ENCODE measurements at regions not wholly inside any gene's neighbourhood (a gene's known extent, or its start where the extent isn't known, plus 50 kb on each side); places are given as distances from the start of the nearest gene placed in this dataset.

DNA sequence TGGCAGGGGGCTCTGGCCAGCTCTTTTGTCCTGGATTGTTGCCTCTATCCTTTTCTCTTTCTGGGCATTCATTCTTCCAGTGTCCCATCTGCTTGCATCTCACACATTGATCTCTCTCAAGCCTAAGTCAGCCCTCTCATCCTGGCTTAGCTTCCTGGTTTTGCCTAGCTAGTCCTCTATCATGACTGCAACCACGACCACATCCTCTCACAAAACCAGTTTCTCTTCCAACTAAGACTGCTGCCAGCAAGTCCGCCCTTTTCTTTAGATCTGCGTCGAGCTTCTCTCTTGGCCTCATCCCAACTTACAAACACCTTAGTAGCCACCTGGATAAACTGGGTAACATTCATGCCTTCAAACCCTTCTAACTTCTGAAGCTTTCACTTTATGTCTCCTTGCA is 212.2 kb upstream of the HTR2A start:
- Histone ChIP-seq H3K27ac (ENCODE audit: low read length) (no peak overlapping the region), H3K4me1 (ENCODE audit: control insufficient read depth, low read depth, low read length) (peaks cover 27% of the 10 kb centered on the region), H3K27me3 (ENCODE audit: control insufficient read depth, insufficient read depth, low read length) (no peaks in the 10 kb centered on the region), H3K9me3 (ENCODE audit: control insufficient read depth, low read depth, low read length) (no peaks in the 10 kb centered on the region), H3K4me3 (ENCODE audit: low read length) (no peak overlapping the region), H3K9ac (ENCODE audit: low read length) (no peak overlapping the region), H3K36me3 (ENCODE audit: control insufficient read depth, low read depth, low read length) (no peaks in the 10 kb centered on the region)

DNA sequence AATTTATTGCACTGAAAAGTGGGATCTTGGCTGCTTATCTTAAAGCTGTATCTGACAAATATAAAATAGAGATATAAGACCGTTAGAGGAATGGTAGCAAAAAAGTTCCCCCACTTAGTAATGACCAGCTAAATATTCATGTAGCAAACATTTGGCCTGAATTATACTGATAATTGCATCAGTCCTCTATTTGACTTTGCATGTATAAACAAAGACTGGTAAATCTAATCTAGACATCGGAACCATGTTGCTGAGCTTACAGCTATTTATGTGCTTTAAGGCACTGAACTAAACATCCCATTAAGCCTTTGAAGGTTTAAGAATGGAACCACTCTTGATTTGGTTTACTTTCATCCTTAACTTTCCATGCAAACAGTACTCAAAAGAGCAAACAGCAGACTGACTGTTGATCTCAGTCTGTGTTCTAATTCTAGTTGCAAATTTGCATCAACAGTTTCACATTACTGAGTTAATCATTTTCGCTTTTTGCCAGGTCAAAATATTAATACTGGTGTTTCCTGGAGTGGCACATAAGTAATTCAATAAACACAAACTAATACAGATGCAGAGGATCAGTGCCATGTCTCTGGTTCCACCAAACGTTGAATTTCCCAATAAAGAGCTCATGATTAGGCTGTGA is 203.5 kb upstream of the HTR2A start:
- Histone ChIP-seq H3K4me1 (ENCODE audit: control insufficient read depth, low read depth, low read length) (peaks cover 4% of the 10 kb centered on the region), H3K27me3 (ENCODE audit: control insufficient read depth, insufficient read depth, low read length) (no peaks in the 10 kb centered on the region), H3K9me3 (ENCODE audit: control insufficient read depth, low read depth, low read length) (no peaks in the 10 kb centered on the region), H3K36me3 (ENCODE audit: control insufficient read depth, low read depth, low read length) (no peaks in the 10 kb centered on the region), H3K4me3 (ENCODE audit: low read length) (no peak overlapping the region), H3K27ac (ENCODE audit: low read length) (no peak overlapping the region), H3K9ac (ENCODE audit: low read length) (no peak overlapping the region)

DNA sequence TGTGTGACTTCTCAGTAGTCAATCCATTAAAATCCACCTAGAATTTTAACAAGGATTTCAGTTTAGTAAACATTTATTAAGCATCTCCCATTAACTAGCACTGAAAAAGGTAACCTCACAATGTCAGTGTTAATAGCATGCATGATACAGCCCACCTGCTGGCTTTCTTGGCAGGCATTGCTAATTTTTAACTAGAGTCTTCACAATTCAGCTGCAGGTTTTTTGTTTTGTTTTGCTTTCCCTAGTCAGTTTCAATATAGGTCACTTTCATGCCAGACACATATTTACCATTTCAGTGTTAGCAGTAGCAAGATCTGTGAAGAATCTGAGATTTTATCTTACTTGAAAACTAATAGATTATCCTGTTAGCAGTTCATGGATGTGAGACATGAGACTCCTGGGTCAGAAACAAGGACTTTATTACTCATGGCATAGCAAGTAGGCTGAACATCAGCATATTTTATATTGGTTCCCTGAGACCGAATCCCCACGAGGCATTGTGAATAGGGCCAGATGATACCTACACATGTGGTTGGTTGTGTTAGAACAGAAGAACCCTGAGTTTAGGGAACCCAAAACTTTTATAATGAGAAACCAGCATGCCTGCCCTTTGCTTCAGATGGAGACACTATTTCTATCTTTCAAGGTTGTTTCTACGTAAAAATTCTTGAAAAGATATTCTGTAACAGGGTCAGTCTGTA is 198.0 kb upstream of the HTR2A start:
- H3K4me1 ChIP-seq (ENCODE audit: control insufficient read depth, low read depth, low read length), result peaks cover 11% of the 10 kb centered on the region
- no peak overlapping the region for H3K27ac ChIP-seq (ENCODE audit: low read length)
- H3K27me3 ChIP-seq (ENCODE audit: control insufficient read depth, insufficient read depth, low read length), result no peaks in the 10 kb centered on the region
- H3K36me3 ChIP-seq (ENCODE audit: control insufficient read depth, low read depth, low read length), result no peaks in the 10 kb centered on the region
- no peak overlapping the region for H3K9ac ChIP-seq (ENCODE audit: low read length)
- no peaks in the 10 kb centered on the region for H3K9me3 ChIP-seq (ENCODE audit: control insufficient read depth, low read depth, low read length)
- no peak overlapping the region for H3K4me3 ChIP-seq (ENCODE audit: low read length)

DNA sequence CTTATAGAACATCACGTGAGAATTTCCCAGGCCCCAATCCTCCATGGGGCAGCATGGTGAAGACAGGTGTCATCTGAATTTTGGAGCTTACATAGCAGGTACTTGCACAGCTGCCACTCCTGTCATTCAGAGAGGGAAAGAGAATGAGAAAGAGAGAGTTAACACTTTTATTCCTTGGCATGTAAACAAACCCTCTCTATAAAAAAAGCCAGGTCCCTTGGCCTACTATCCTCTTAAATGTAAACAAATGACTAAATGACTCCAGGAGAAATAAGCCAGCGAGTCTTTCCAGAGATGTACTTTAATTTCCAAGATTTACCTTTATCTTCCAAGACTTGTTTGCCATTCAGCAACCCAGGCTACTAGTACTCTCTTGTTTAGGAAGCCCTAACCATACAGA is 195.3 kb upstream of the HTR2A start:
- Histone ChIP-seq H3K9me3 (ENCODE audit: control insufficient read depth, low read depth, low read length) (no peaks in the 10 kb centered on the region), H3K4me3 (ENCODE audit: low read length) (no peak overlapping the region), H3K4me1 (ENCODE audit: control insufficient read depth, low read depth, low read length) (peaks cover 10% of the 10 kb centered on the region), H3K9ac (ENCODE audit: low read length) (no peak overlapping the region), H3K36me3 (ENCODE audit: control insufficient read depth, low read depth, low read length) (no peaks in the 10 kb centered on the region), H3K27me3 (ENCODE audit: control insufficient read depth, insufficient read depth, low read length) (no peaks in the 10 kb centered on the region), H3K27ac (ENCODE audit: low read length) (no peak overlapping the region)

DNA sequence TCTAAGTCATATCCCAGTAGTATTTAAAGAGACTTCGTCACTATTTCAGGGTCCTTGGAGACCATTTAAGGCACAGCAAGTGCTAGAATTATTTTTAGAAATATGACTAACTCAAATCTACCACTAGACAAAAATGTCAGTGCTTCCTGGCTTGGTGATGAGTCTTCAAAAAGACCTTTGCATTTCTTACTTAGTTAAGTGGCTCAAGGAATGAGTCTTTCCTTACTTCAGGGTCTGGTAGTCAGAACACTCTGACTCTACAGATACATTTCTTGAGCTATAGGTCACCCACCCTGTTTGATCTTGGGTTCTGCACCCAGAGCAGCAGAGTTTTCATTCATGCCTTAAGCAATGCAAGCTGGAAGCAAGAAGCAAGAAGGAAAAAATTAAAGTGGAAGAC is 191.0 kb upstream of the HTR2A start:
- no peak overlapping the region for H3K27ac ChIP-seq (ENCODE audit: low read length)
- H3K9ac ChIP-seq (ENCODE audit: low read length), result no peak overlapping the region
- no peaks in the 10 kb centered on the region for H3K36me3 ChIP-seq (ENCODE audit: control insufficient read depth, low read depth, low read length)
- H3K4me3 ChIP-seq (ENCODE audit: low read length), result no peak overlapping the region
- H3K27me3 ChIP-seq (ENCODE audit: control insufficient read depth, insufficient read depth, low read length), result no peaks in the 10 kb centered on the region
- H3K4me1 ChIP-seq (ENCODE audit: control insufficient read depth, low read depth, low read length), result no peaks in the 10 kb centered on the region
- H3K9me3 ChIP-seq (ENCODE audit: control insufficient read depth, low read depth, low read length), result no peaks in the 10 kb centered on the region

DNA sequence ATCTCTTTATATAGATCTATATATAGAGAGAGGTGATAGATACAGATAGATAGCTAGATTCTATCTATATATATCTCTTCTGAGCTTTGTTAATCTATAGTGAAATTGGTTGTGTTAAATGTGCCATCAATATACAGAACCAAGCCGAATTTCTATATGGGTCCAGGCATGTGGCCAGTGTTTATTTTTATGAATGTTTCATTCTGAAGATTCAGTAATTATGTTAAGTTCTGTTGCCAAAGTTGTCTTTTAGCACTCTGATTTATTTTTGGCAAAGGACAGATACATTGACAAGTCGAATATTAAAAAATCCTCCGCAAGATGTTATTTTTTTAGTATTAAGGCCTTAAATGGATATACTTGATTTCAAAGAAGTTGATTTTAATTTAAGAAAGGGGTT is 190.4 kb upstream of the HTR2A start:
- Histone ChIP-seq H3K4me3 (ENCODE audit: low read length) (no peak overlapping the region), H3K36me3 (ENCODE audit: control insufficient read depth, low read depth, low read length) (no peaks in the 10 kb centered on the region), H3K27me3 (ENCODE audit: control insufficient read depth, insufficient read depth, low read length) (no peaks in the 10 kb centered on the region), H3K9ac (ENCODE audit: low read length) (no peak overlapping the region), H3K4me1 (ENCODE audit: control insufficient read depth, low read depth, low read length) (no peaks in the 10 kb centered on the region), H3K27ac (ENCODE audit: low read length) (no peak overlapping the region), H3K9me3 (ENCODE audit: control insufficient read depth, low read depth, low read length) (no peaks in the 10 kb centered on the region)

GRCh38 chr13:47085346-47085745 is 188.5 kb upstream of the HTR2A start:
- Histone ChIP-seq H3K9me3 (ENCODE audit: control insufficient read depth, low read depth, low read length) (no peaks in the 10 kb centered on the region), H3K4me1 (ENCODE audit: control insufficient read depth, low read depth, low read length) (no peaks in the 10 kb centered on the region), H3K4me3 (ENCODE audit: low read length) (no peak overlapping the region), H3K36me3 (ENCODE audit: control insufficient read depth, low read depth, low read length) (no peaks in the 10 kb centered on the region), H3K27me3 (ENCODE audit: control insufficient read depth, insufficient read depth, low read length) (no peaks in the 10 kb centered on the region), H3K9ac (ENCODE audit: low read length) (no peak overlapping the region), H3K27ac (ENCODE audit: low read length) (no peak overlapping the region)

- H3K9me3 ChIP-seq (ENCODE audit: control insufficient read depth, low read depth, low read length), result no peaks in the 10 kb centered on the region
- H3K4me3 ChIP-seq (ENCODE audit: low read length), result no peak overlapping the region
- no peaks in the 10 kb centered on the region for H3K4me1 ChIP-seq (ENCODE audit: control insufficient read depth, low read depth, low read length)
- no peaks in the 10 kb centered on the region for H3K36me3 ChIP-seq (ENCODE audit: control insufficient read depth, low read depth, low read length)
- no peak overlapping the region for H3K9ac ChIP-seq (ENCODE audit: low read length)
- no peaks in the 10 kb centered on the region for H3K27me3 ChIP-seq (ENCODE audit: control insufficient read depth, insufficient read depth, low read length)
- no peak overlapping the region for H3K27ac ChIP-seq (ENCODE audit: low read length)
Observed at GRCh38 chr13:47081850-47082249, 185.0 kb upstream of the HTR2A start.

DNA sequence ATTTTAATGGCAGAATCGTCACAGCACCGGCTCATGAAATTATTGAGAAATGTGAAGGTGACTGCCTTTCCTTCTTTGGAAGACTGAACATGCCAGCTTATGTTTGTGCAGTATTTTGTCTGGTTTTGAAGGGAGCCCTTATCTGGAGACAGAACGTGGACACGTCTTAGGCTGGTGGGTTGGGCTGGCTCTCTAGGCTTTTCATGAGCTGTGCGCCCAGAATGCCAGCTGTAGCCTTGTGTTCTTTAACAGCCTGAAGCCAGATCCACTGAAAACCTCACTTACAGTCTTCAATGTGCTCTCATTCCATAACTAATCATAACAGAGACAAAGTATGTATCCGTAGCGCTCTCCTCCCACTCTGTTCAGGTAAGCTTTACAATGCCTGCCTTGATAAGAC is 184.4 kb upstream of the HTR2A start:
- Histone ChIP-seq H3K9ac (ENCODE audit: low read length) (no peak overlapping the region), H3K27me3 (ENCODE audit: control insufficient read depth, insufficient read depth, low read length) (no peaks in the 10 kb centered on the region), H3K27ac (ENCODE audit: low read length) (no peak overlapping the region), H3K4me1 (ENCODE audit: control insufficient read depth, low read depth, low read length) (no peaks in the 10 kb centered on the region), H3K9me3 (ENCODE audit: control insufficient read depth, low read depth, low read length) (no peaks in the 10 kb centered on the region), H3K4me3 (ENCODE audit: low read length) (no peak overlapping the region), H3K36me3 (ENCODE audit: control insufficient read depth, low read depth, low read length) (no peaks in the 10 kb centered on the region)

DNA sequence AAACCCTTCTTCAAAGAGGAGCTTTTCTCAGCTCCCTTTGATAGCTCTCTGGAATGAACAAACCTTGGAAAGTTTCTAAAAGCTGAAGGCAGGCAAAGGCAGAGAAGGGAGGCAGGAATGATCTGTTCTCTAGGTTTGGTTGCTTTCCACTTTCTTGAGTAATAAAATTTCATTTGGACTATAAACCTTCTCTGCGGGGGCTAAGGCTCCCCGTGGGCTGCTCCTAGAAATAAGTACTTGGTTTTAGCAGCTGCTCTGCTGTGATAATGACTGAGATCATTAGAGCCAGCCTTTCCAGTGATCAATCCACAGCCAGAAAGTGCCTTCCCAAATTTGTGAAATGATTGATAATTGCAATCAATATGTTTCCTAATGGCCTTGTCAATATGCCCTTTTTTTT is 183.8 kb upstream of the HTR2A start:
- H3K27ac ChIP-seq (ENCODE audit: low read length), result no peak overlapping the region
- no peaks in the 10 kb centered on the region for H3K9me3 ChIP-seq (ENCODE audit: control insufficient read depth, low read depth, low read length)

DNA sequence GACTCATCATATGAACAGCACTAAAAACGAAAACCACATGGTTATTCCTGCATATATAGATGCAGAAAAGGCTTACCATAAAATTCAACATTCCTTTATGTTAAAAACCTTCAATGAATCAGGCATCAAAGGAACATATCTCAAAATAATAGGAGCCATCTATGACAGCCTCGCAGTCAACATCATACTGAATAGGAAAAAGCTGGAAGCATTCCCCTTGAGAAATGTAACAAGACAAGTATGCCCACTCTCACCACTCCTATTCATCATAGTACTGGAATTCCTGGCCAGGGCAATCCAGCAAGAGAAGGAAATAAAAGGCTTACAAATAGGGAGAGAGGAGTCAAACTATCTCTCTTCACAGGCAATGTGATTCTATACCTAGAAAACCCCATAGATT is 179.6 kb upstream of the HTR2A start:
- no peaks in the 10 kb centered on the region for H3K4me1 ChIP-seq (ENCODE audit: control insufficient read depth, low read depth, low read length)
- no peaks in the 10 kb centered on the region for H3K36me3 ChIP-seq (ENCODE audit: control insufficient read depth, low read depth, low read length)
- no peaks in the 10 kb centered on the region for H3K27me3 ChIP-seq (ENCODE audit: control insufficient read depth, insufficient read depth, low read length)
- H3K27ac ChIP-seq (ENCODE audit: low read length), result no peak overlapping the region
- no peaks in the 10 kb centered on the region for H3K9me3 ChIP-seq (ENCODE audit: control insufficient read depth, low read depth, low read length)
- no peak overlapping the region for H3K9ac ChIP-seq (ENCODE audit: low read length)
- H3K4me3 ChIP-seq (ENCODE audit: low read length), result no peak overlapping the region

More for the DNA sequence above, 183.8 kb upstream of the HTR2A start:
- Histone ChIP-seq H3K27me3 (ENCODE audit: control insufficient read depth, insufficient read depth, low read length) (no peaks in the 10 kb centered on the region), H3K9ac (ENCODE audit: low read length) (no peak overlapping the region), H3K4me1 (ENCODE audit: control insufficient read depth, low read depth, low read length) (no peaks in the 10 kb centered on the region), H3K4me3 (ENCODE audit: low read length) (no peak overlapping the region), H3K36me3 (ENCODE audit: control insufficient read depth, low read depth, low read length) (no peaks in the 10 kb centered on the region)

DNA sequence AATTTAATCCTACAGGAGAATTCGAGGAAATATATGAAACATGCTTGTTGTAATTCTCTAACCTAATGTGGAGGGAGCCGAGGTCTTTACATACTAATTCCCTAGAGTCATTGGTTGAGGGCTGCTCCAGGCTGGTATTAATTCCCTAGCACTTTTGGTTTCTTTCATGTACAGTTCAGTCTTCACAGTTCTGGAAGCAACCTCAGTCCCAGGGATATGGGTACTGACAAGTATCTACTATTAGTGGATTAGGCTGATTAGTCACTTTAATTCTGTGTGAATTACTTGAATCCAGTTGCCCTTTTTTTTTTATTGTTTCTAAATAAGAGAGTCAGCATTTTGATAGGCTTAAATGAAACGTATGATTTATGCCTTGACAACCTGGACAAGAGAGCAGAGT is 172.3 kb upstream of the HTR2A start:
- Histone ChIP-seq H3K27ac (ENCODE audit: low read length) (no peak overlapping the region), H3K36me3 (ENCODE audit: control insufficient read depth, low read depth, low read length) (no peaks in the 10 kb centered on the region), H3K27me3 (ENCODE audit: control insufficient read depth, insufficient read depth, low read length) (no peaks in the 10 kb centered on the region), H3K9me3 (ENCODE audit: control insufficient read depth, low read depth, low read length) (no peaks in the 10 kb centered on the region), H3K4me3 (ENCODE audit: low read length) (no peak overlapping the region), H3K4me1 (ENCODE audit: control insufficient read depth, low read depth, low read length) (peaks cover 6% of the 10 kb centered on the region), H3K9ac (ENCODE audit: low read length) (no peak overlapping the region)

All from iPS-18a (cell line).